GM12864 (cell line): ENCODE measurements at regions not wholly inside any gene's neighbourhood (a gene's known extent, or its start where the extent isn't known, plus 50 kb on each side); places are given as distances from the start of the nearest gene placed in this dataset.
A peak's percentile ranks its signal among the peaks of the same experiment; 100 is the strongest.

Source experiments
- DNase-seq: peaks from one replicate; pipeline ENCODE4 v3.0.0-alpha.2; 2011; ENCODE audit warnings: low read depth
- H3K4me3 ChIP-seq: 2 replicates; pipeline ENCODE4 v1.5.1; 2011; ENCODE audit warnings: mild to moderate bottlenecking, low read depth, low read length, control low read depth
- CTCF ChIP-seq: IDR thresholded peaks from 2 replicates; pipeline ENCODE4 v1.5.1; 2011; ENCODE audit warnings: low read depth, mild to moderate bottlenecking, moderate library complexity, low read length, control low read depth, inconsistent platforms; ENCODE audit errors: missing control alignments

- no peak for DNase-seq
- no peak overlapping the region for H3K4me3 ChIP-seq
- TF ChIP-seq CTCF = no peak
Measured at GRCh38 chr3:72022027-72022426, 237.1 kb upstream of the PROK2 start.

GRCh38 chr3:72021531-72021930, 236.6 kb upstream of the PROK2 start:
- H3K4me3 ChIP-seq = no peak overlapping the region
- TF ChIP-seq CTCF = no peak
- DNase-seq = no peak

- no peak for DNase-seq
- TF ChIP-seq CTCF = no peak
- no peak overlapping the region for H3K4me3 ChIP-seq
Measured at GRCh38 chr3:72018343-72018984, 233.5 kb upstream of the PROK2 start.

DNA sequence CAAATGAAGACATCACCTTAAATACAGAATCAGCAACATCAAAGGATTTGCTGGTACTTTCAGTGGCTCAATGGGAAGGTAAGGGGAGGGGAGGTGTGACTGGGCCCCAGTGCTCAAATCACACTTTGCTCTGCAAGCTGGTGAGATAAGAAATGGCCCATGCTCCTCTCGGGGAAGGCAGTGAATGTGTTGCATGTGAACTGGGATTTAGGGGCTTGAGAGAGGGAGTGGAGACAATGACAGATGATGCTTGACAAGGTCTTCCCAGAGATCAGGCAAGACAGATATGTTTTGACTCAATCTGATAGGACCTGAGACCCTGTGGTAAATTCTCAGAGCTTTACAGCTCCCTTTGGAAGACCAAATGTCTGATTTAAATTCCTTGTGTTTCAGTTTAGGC, 233.0 kb upstream of the PROK2 start:
- H3K4me3 ChIP-seq = no peak overlapping the region
- TF ChIP-seq CTCF = no peak
- DNase-seq = no peak

GRCh38 chr3:72017311-72017710, 232.4 kb upstream of the PROK2 start:
- no peak for TF ChIP-seq CTCF

GRCh38 chr3:72015463-72015862, 230.5 kb upstream of the PROK2 start:
- DNase-seq = peak; percentile 29
- H3K4me3 ChIP-seq = no peak overlapping the region
- TF ChIP-seq CTCF = no peak

More at GRCh38 chr3:72017311-72017710, 232.4 kb upstream of the PROK2 start:
- no peak overlapping the region for H3K4me3 ChIP-seq
- no peak for DNase-seq

GRCh38 chr3:72013084-72013483, 228.1 kb upstream of the PROK2 start:
- DNase-seq = no peak
- TF ChIP-seq CTCF = no peak
- no peak overlapping the region for H3K4me3 ChIP-seq
